Posterior cingulate gyrus (tissue), 11 donors: ENCODE measurements at regions not wholly inside any gene's neighbourhood (a gene's known extent, or its start where the extent isn't known, plus 50 kb on each side); places are given as distances from the start of the nearest gene placed in this dataset.
"Not testable (repeated sequence)": the region's sequence is repeated elsewhere in the genome, so short reads cannot be mapped to it uniquely, and the experiment has no call there.

Source experiments
- DNase-seq, 10 donors: peaks; one replicate each; pipeline versions ENCODE4 v3.0.0 to v3.0.0-alpha.2; 2020 to 2021; ENCODE audit warnings: mixed read lengths in 3 of 10
- intact Hi-C: fragments of 100-400 bp; cut with DNase I; formaldehyde crosslinking; loops from one replicate; pipeline ENCODE4 v1.15.1; 2023

- no peak for DNase-seq
- intact Hi-C loops = no loop called here
Observed at GRCh38 chr20:22814471-22815205, 220.5 kb upstream of the SSTR4 start.

GRCh38 chr20:22815206-22815551 lies 219.9 kb upstream of the SSTR4 start:
- intact Hi-C loops = no loop called here
- DNase-seq = no peak

- intact Hi-C loops = no loop called here
- no peak for DNase-seq
Observed at GRCh38 chr20:22815603-22816315, 219.4 kb upstream of the SSTR4 start.

- DNase-seq = no peak
- intact Hi-C loops = no loop called here
Observed at GRCh38 chr20:22818636-22819035, 216.5 kb upstream of the SSTR4 start.

GRCh38 chr20:22819112-22819511 lies 216.0 kb upstream of the SSTR4 start:
- no peak for DNase-seq
- intact Hi-C loops = no loop called here

GRCh38 chr20:22819784-22820183 lies 215.3 kb upstream of the SSTR4 start:
- no peak for DNase-seq
- intact Hi-C loops = no loop called here

GRCh38 chr20:22821081-22821727 lies 213.9 kb upstream of the SSTR4 start:
- DNase-seq = no peak
- intact Hi-C loops = no loop called here

GRCh38 chr20:22821796-22822195 lies 213.3 kb upstream of the SSTR4 start:
- intact Hi-C loops = no loop called here
- no peak for DNase-seq

GRCh38 chr20:22823119-22823518 lies 212.0 kb upstream of the SSTR4 start:
- intact Hi-C loops = no loop called here
- DNase-seq = no peak

- DNase-seq = no peak
- intact Hi-C loops = no loop called here
Observed at GRCh38 chr20:22824077-22824476, 211.0 kb upstream of the SSTR4 start.

GRCh38 chr20:22825076-22825475 lies 210.0 kb upstream of the SSTR4 start:
- DNase-seq = no peak
- intact Hi-C loops = no loop called here

- intact Hi-C loops = no loop called here
- DNase-seq = no peak
Observed at GRCh38 chr20:22825546-22825945, 209.6 kb upstream of the SSTR4 start.

GRCh38 chr20:22826306-22827230 lies 208.5 kb upstream of the SSTR4 start:
- no peak for DNase-seq
- intact Hi-C loops = no loop called here

- DNase-seq = no peak
- intact Hi-C loops = no loop called here
Observed at GRCh38 chr20:22827916-22828315, 207.2 kb upstream of the SSTR4 start.

GRCh38 chr20:22829356-22829755 lies 205.8 kb upstream of the SSTR4 start:
- DNase-seq = no peak
- intact Hi-C loops = no loop called here

- intact Hi-C loops = no loop called here
Observed at GRCh38 chr20:22830138-22830537, 205.0 kb upstream of the SSTR4 start.

GRCh38 chr20:22830715-22831114 lies 204.4 kb upstream of the SSTR4 start:
- DNase-seq, intact Hi-C loops: not testable (repeated sequence)

More at GRCh38 chr20:22830138-22830537, 205.0 kb upstream of the SSTR4 start:
- DNase-seq = no peak

GRCh38 chr20:22833851-22834250 lies 201.3 kb upstream of the SSTR4 start:
- intact Hi-C loops = no loop called here

GRCh38 chr20:22834651-22835256 lies 200.4 kb upstream of the SSTR4 start:
- no peak for DNase-seq
- intact Hi-C loops = no loop called here

More at GRCh38 chr20:22833851-22834250, 201.3 kb upstream of the SSTR4 start:
- DNase-seq = no peak

GRCh38 chr20:22836211-22836610 lies 198.9 kb upstream of the SSTR4 start:
- intact Hi-C loops = no loop called here
- no peak for DNase-seq
